ENCODE measurements at regions not wholly inside any gene's neighbourhood (a gene's known extent, or its start where the extent isn't known, plus 50 kb on each side); places are given as distances from the start of the nearest gene placed in this dataset.
"Not testable (repeated sequence)": the region's sequence is repeated elsewhere in the genome, so short reads cannot be mapped to it uniquely, and the experiment has no call there.

- H3K4me3 ChIP-seq (ENCODE audit: low read length in 2 of 2) = no peak overlapping the region
- WGBS = 64% methylated on average over 4 of the region's 4 CpGs
- DNase-seq (ENCODE audit: low read depth in 6 of 9, low spot score in 9 of 9) = no peak
Measured at GRCh38 chr6:10343320-10343719, 71.6 kb downstream of the TFAP2A start.

GRCh38 chr6:10341605-10342004 lies 73.3 kb downstream of the TFAP2A start:
- WGBS = 88% methylated on average over 4 of the region's 4 CpGs
- H3K4me1 ChIP-seq (ENCODE audit: control insufficient read depth in 2 of 2, insufficient read depth in 2 of 2, low read length in 2 of 2) = no peaks in the 10 kb centered on the region
- no peak overlapping the region for H3K4me3 ChIP-seq (ENCODE audit: low read length in 2 of 2)
- no peaks in the 10 kb centered on the region for H3K27me3 ChIP-seq (ENCODE audit: control insufficient read depth in 2 of 2, insufficient read depth in 1 of 2, low read length in 1 of 2)
- DNase-seq (ENCODE audit: low read depth in 6 of 9, low spot score in 9 of 9) = no peak
- H3K36me3 ChIP-seq (ENCODE audit: control insufficient read depth in 2 of 2, insufficient read depth in 2 of 2, low read length in 1 of 2) = no peaks in the 10 kb centered on the region
- no peaks in the 10 kb centered on the region for H3K9me3 ChIP-seq (ENCODE audit: control insufficient read depth in 2 of 2, insufficient read depth in 1 of 2, low read length in 1 of 2)
- H3K27ac ChIP-seq (ENCODE audit: low read depth in 1 of 2, low read length in 1 of 2) = no peak overlapping the region

More at GRCh38 chr6:10343320-10343719, 71.6 kb downstream of the TFAP2A start:
- H3K27me3 ChIP-seq (ENCODE audit: control insufficient read depth in 2 of 2, insufficient read depth in 1 of 2, low read length in 1 of 2) = no peaks in the 10 kb centered on the region
- H3K36me3 ChIP-seq (ENCODE audit: control insufficient read depth in 2 of 2, insufficient read depth in 2 of 2, low read length in 1 of 2) = no peaks in the 10 kb centered on the region
- no peak overlapping the region for H3K27ac ChIP-seq (ENCODE audit: low read depth in 1 of 2, low read length in 1 of 2)
- no peaks in the 10 kb centered on the region for H3K9me3 ChIP-seq (ENCODE audit: control insufficient read depth in 2 of 2, insufficient read depth in 1 of 2, low read length in 1 of 2)
- H3K4me1 ChIP-seq (ENCODE audit: control insufficient read depth in 2 of 2, insufficient read depth in 2 of 2, low read length in 2 of 2) = no peaks in the 10 kb centered on the region

GRCh38 chr6:10338151-10338550 lies 76.7 kb downstream of the TFAP2A start:
- whole genome bisulfite sequencing = 90% methylated on average over 16 of the region's 16 CpGs

GRCh38 chr6:10337376-10337775 lies 77.5 kb downstream of the TFAP2A start:
- not testable (repeated sequence) for H3K4me1 ChIP-seq (ENCODE audit: control insufficient read depth in 2 of 2, insufficient read depth in 2 of 2, low read length in 2 of 2); H3K9me3 ChIP-seq (ENCODE audit: control insufficient read depth in 2 of 2, insufficient read depth in 1 of 2, low read length in 1 of 2); H3K27ac ChIP-seq (ENCODE audit: low read depth in 1 of 2, low read length in 1 of 2); H3K4me3 ChIP-seq (ENCODE audit: low read length in 2 of 2); DNase-seq (ENCODE audit: low read depth in 6 of 9, low spot score in 9 of 9); H3K27me3 ChIP-seq (ENCODE audit: control insufficient read depth in 2 of 2, insufficient read depth in 1 of 2, low read length in 1 of 2); H3K36me3 ChIP-seq (ENCODE audit: control insufficient read depth in 2 of 2, insufficient read depth in 2 of 2, low read length in 1 of 2)
- 97% methylated on average over 27 of the region's 27 CpGs for WGBS

More at GRCh38 chr6:10338151-10338550, 76.7 kb downstream of the TFAP2A start:
- no peaks in the 10 kb centered on the region for H3K27me3 ChIP-seq (ENCODE audit: control insufficient read depth in 2 of 2, insufficient read depth in 1 of 2, low read length in 1 of 2)
- H3K4me1 ChIP-seq (ENCODE audit: control insufficient read depth in 2 of 2, insufficient read depth in 2 of 2, low read length in 2 of 2) = no peaks in the 10 kb centered on the region
- H3K27ac ChIP-seq (ENCODE audit: low read depth in 1 of 2, low read length in 1 of 2) = no peak overlapping the region
- H3K4me3 ChIP-seq (ENCODE audit: low read length in 2 of 2) = no peak overlapping the region
- H3K9me3 ChIP-seq (ENCODE audit: control insufficient read depth in 2 of 2, insufficient read depth in 1 of 2, low read length in 1 of 2) = no peaks in the 10 kb centered on the region
- H3K36me3 ChIP-seq (ENCODE audit: control insufficient read depth in 2 of 2, insufficient read depth in 2 of 2, low read length in 1 of 2) = no peaks in the 10 kb centered on the region
- DNase-seq (ENCODE audit: low read depth in 6 of 9, low spot score in 9 of 9) = no peak

DNA sequence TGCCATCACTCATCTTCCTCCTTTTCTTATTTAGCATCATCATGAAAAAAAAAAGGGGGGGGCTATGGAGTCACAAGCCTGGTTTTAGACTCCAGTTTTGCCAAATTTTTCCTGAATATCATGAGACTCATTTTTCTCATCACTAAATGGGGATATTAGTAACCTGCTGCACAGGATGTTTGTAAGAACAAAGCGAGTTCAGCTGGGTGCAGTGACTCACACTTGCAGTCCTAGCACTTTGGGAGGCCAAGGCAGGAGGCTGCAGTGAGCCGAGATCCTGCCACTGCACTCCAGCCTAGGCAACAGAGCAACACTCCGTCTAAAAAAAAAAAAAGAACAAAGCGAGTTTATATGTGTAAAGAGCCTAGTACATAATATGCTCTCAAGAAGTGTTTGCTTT lies 82.8 kb downstream of the TFAP2A start:
- 90% methylated on average over 4 of the region's 4 CpGs for WGBS
- no peaks in the 10 kb centered on the region for H3K4me1 ChIP-seq (ENCODE audit: control insufficient read depth in 2 of 2, insufficient read depth in 2 of 2, low read length in 2 of 2)
- no peak for DNase-seq (ENCODE audit: low read depth in 6 of 9, low spot score in 9 of 9)
- H3K27me3 ChIP-seq (ENCODE audit: control insufficient read depth in 2 of 2, insufficient read depth in 1 of 2, low read length in 1 of 2) = no peaks in the 10 kb centered on the region
- H3K27ac ChIP-seq (ENCODE audit: low read depth in 1 of 2, low read length in 1 of 2) = no peak overlapping the region
- H3K4me3 ChIP-seq (ENCODE audit: low read length in 2 of 2) = no peak overlapping the region
- no peaks in the 10 kb centered on the region for H3K36me3 ChIP-seq (ENCODE audit: control insufficient read depth in 2 of 2, insufficient read depth in 2 of 2, low read length in 1 of 2)
- H3K9me3 ChIP-seq (ENCODE audit: control insufficient read depth in 2 of 2, insufficient read depth in 1 of 2, low read length in 1 of 2) = no peaks in the 10 kb centered on the region

DNA sequence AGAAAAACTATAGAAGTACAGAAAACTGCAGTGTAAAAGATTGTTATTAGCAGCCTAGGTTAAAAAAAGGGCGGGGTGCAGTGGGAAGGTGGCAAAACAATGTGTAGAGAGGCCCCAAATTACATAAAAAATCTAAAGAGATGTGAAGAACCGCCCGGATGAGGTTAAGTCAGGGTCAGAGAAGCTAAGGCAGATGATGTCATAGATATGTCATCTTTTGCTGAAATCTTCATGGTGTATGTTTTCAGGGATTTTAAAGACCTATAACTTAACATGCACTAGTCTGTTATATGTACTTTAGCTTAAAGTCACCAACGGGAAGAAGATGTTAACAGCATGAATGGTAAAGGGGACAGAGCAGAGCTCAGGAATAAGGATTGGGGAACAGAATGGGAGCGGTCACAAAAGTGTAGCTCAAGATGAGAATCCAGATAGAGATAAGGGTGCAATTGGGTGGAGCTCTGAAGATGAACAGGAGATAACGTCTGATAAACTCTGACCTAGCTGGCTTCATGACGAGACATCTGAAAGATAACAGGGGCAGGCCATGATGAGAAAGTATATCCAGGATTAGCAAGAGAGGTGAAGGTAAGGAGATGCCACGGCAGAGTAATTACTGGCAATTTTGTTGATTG lies 83.4 kb downstream of the TFAP2A start:
- H3K36me3 ChIP-seq (ENCODE audit: control insufficient read depth in 2 of 2, insufficient read depth in 2 of 2, low read length in 1 of 2) = no peaks in the 10 kb centered on the region
- WGBS = 80% methylated on average over 8 of the region's 8 CpGs
- no peaks in the 10 kb centered on the region for H3K9me3 ChIP-seq (ENCODE audit: control insufficient read depth in 2 of 2, insufficient read depth in 1 of 2, low read length in 1 of 2)
- H3K27ac ChIP-seq (ENCODE audit: low read depth in 1 of 2, low read length in 1 of 2) = no peak overlapping the region
- DNase-seq (ENCODE audit: low read depth in 6 of 9, low spot score in 9 of 9) = no peak
- no peaks in the 10 kb centered on the region for H3K27me3 ChIP-seq (ENCODE audit: control insufficient read depth in 2 of 2, insufficient read depth in 1 of 2, low read length in 1 of 2)
- no peak overlapping the region for H3K4me3 ChIP-seq (ENCODE audit: low read length in 2 of 2)
- no peaks in the 10 kb centered on the region for H3K4me1 ChIP-seq (ENCODE audit: control insufficient read depth in 2 of 2, insufficient read depth in 2 of 2, low read length in 2 of 2)

GRCh38 chr6:10330515-10330914 lies 84.4 kb downstream of the TFAP2A start:
- Histone ChIP-seq H3K36me3 (ENCODE audit: control insufficient read depth in 2 of 2, insufficient read depth in 2 of 2, low read length in 1 of 2) (no peaks in the 10 kb centered on the region), H3K4me1 (ENCODE audit: control insufficient read depth in 2 of 2, insufficient read depth in 2 of 2, low read length in 2 of 2) (no peaks in the 10 kb centered on the region), H3K4me3 (ENCODE audit: low read length in 2 of 2) (no peak overlapping the region), H3K27ac (ENCODE audit: low read depth in 1 of 2, low read length in 1 of 2) (no peak overlapping the region), H3K27me3 (ENCODE audit: control insufficient read depth in 2 of 2, insufficient read depth in 1 of 2, low read length in 1 of 2) (no peaks in the 10 kb centered on the region), H3K9me3 (ENCODE audit: control insufficient read depth in 2 of 2, insufficient read depth in 1 of 2, low read length in 1 of 2) (no peaks in the 10 kb centered on the region)
- 91% methylated on average over 2 of the region's 2 CpGs for WGBS
- DNase-seq (ENCODE audit: low read depth in 6 of 9, low spot score in 9 of 9) = no peak

GRCh38 chr6:10323018-10323417 lies 91.9 kb downstream of the TFAP2A start:
- Histone ChIP-seq H3K4me3 (ENCODE audit: low read length in 2 of 2) (no peak overlapping the region), H3K4me1 (ENCODE audit: control insufficient read depth in 2 of 2, insufficient read depth in 2 of 2, low read length in 2 of 2) (no peaks in the 10 kb centered on the region), H3K36me3 (ENCODE audit: control insufficient read depth in 2 of 2, insufficient read depth in 2 of 2, low read length in 1 of 2) (no peaks in the 10 kb centered on the region), H3K27me3 (ENCODE audit: control insufficient read depth in 2 of 2, insufficient read depth in 1 of 2, low read length in 1 of 2) (no peaks in the 10 kb centered on the region), H3K27ac (ENCODE audit: low read depth in 1 of 2, low read length in 1 of 2) (no peak overlapping the region), H3K9me3 (ENCODE audit: control insufficient read depth in 2 of 2, insufficient read depth in 1 of 2, low read length in 1 of 2) (peaks cover 0 to 6% of the 10 kb centered on the region in 2 donors)
- WGBS = 94% methylated on average over 2 of the region's 2 CpGs
- DNase-seq (ENCODE audit: low read depth in 6 of 9, low spot score in 9 of 9) = no peak

DNA sequence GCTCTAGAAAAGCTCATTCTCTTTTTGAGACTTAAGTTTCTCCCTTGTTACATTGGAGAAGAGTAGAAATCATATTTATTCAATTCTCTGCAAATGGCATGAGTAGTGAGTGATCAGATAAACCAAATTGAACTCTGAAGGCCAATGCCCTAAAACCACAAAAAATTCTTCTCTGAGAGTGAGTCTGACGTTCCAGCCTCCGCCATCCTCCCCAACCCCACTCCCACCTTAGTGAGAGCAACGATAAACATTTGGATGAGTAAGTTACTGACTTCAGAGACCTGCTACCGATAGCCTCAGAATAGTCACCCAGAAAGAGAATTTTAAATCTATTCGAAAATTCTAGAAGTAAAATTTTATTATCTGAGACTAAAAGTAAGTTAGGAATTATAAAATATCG lies 94.6 kb downstream of the TFAP2A start:
- WGBS = 91% methylated on average over 6 of the region's 6 CpGs
- H3K27ac ChIP-seq (ENCODE audit: low read depth in 1 of 2, low read length in 1 of 2) = no peak overlapping the region
- H3K9me3 ChIP-seq (ENCODE audit: control insufficient read depth in 2 of 2, insufficient read depth in 1 of 2, low read length in 1 of 2) = peaks cover 0 to 6% of the 10 kb centered on the region in 2 donors
- H3K4me1 ChIP-seq (ENCODE audit: control insufficient read depth in 2 of 2, insufficient read depth in 2 of 2, low read length in 2 of 2) = no peaks in the 10 kb centered on the region
- H3K36me3 ChIP-seq (ENCODE audit: control insufficient read depth in 2 of 2, insufficient read depth in 2 of 2, low read length in 1 of 2) = no peaks in the 10 kb centered on the region
- no peaks in the 10 kb centered on the region for H3K27me3 ChIP-seq (ENCODE audit: control insufficient read depth in 2 of 2, insufficient read depth in 1 of 2, low read length in 1 of 2)
- no peak overlapping the region for H3K4me3 ChIP-seq (ENCODE audit: low read length in 2 of 2)
- no peak for DNase-seq (ENCODE audit: low read depth in 6 of 9, low spot score in 9 of 9)

- WGBS = 88% methylated on average over 12 of the region's 12 CpGs
- DNase-seq (ENCODE audit: low read depth in 6 of 9, low spot score in 9 of 9) = no peak
- H3K27ac ChIP-seq (ENCODE audit: low read depth in 1 of 2, low read length in 1 of 2) = no peak overlapping the region
- peaks cover 0 to 3% of the 10 kb centered on the region in 2 donors for H3K27me3 ChIP-seq (ENCODE audit: control insufficient read depth in 2 of 2, insufficient read depth in 1 of 2, low read length in 1 of 2)
- H3K9me3 ChIP-seq (ENCODE audit: control insufficient read depth in 2 of 2, insufficient read depth in 1 of 2, low read length in 1 of 2) = peaks cover 0 to 6% of the 10 kb centered on the region in 2 donors
- no peaks in the 10 kb centered on the region for H3K4me1 ChIP-seq (ENCODE audit: control insufficient read depth in 2 of 2, insufficient read depth in 2 of 2, low read length in 2 of 2)
- no peak overlapping the region for H3K4me3 ChIP-seq (ENCODE audit: low read length in 2 of 2)
- H3K36me3 ChIP-seq (ENCODE audit: control insufficient read depth in 2 of 2, insufficient read depth in 2 of 2, low read length in 1 of 2) = no peaks in the 10 kb centered on the region
Measured at GRCh38 chr6:10316373-10316721, 98.5 kb downstream of the TFAP2A start.

All from thymus (tissue), 11 donors.